Endothelial cell of umbilical vein (primary cell): ENCODE measurements at regions not wholly inside any gene's neighbourhood (a gene's known extent, or its start where the extent isn't known, plus 50 kb on each side); places are given as distances from the start of the nearest gene placed in this dataset.

Experiments
- BruUV-seq: library from RNA; stranded (reverse); fragments of 400-500 nt; replicated peaks from 2 replicates; lab custom pipeline; 2021; lab: Mats Ljungman, UMichigan
- CTCF ChIA-PET: fragments of 300-600, 350-600 bp; sonication (Branson Sonifier 250); formaldehyde crosslinking; loops from one replicate; lab custom pipeline; 2021; ENCODE audit warnings: antibody characterized with exemption, inconsistent platforms; lab: Charles Lee
- POLR2A ChIA-PET: fragments of 300-600, 350-600 bp; sonication (Branson Sonifier 250); formaldehyde crosslinking; loops from one replicate; lab custom pipeline; 2021; ENCODE audit warnings: antibody characterized with exemption, inconsistent platforms; lab: Charles Lee
- DNase-seq: peaks from one replicate; pipeline ENCODE4 v3.0.0-alpha.2; 2011; ENCODE audit warnings: low read depth, low spot score
- FAIRE-seq: peaks from 2 replicates; lab custom pipeline; 2011; peaks lifted over from hg19 to GRCh38; lab: Jason Lieb, UNC
- H2AFZ ChIP-seq: 2 replicates; pipeline ENCODE4 v1.6.0; 2012; ENCODE audit warnings: low read depth, low read length, control low read depth, inconsistent platforms
- H3K27ac ChIP-seq: 2 replicates; pipeline ENCODE4 v1.5.1; 2011; ENCODE audit warnings: low read depth, mild to moderate bottlenecking, control low read depth, low read length, moderate library complexity; ENCODE audit not compliant: insufficient read depth
- H3K27me3 ChIP-seq, 2 experiments: 2 replicates each; pipeline versions ENCODE4 v1.6.0 to v1.6.1; 2011; ENCODE audit warnings: low read length in 2 of 2, mixed read lengths in 1 of 2; ENCODE audit not compliant: control insufficient read depth in 2 of 2, insufficient read depth in 2 of 2
- H3K36me3 ChIP-seq, 2 experiments: 2 replicates in 1 of 2; 3 replicates in 1 of 2; pipeline ENCODE4 v1.5.1; 2011; ENCODE audit warnings: low read length in 2 of 2, mild to moderate bottlenecking in 1 of 2, moderate library complexity in 1 of 2; ENCODE audit not compliant: control insufficient read depth in 2 of 2, insufficient read depth in 2 of 2; ENCODE audit errors: extremely low read depth in 1 of 2
- H3K4me1 ChIP-seq: 3 replicates; pipeline ENCODE4 v1.5.1; 2011; ENCODE audit warnings: mild to moderate bottlenecking, low read length; ENCODE audit not compliant: control insufficient read depth, insufficient read depth; ENCODE audit errors: extremely low read depth
- H3K4me2 ChIP-seq: 2 replicates; pipeline ENCODE4 v1.6.1; 2011; ENCODE audit warnings: low read length, control low read depth, mixed read lengths; ENCODE audit not compliant: insufficient read depth
- H3K4me3 ChIP-seq, 3 experiments: fragments of 200-600 bp in 1 of 3; sonication (generic), shearing (Covaris generic) in 1 of 3; replicated peaks in 1 of 3; 2 replicates each; pipeline ENCODE4 v1.5.1; 2011 to 2016; ENCODE audit warnings: control low read depth in 3 of 3, low read length in 3 of 3, mild to moderate bottlenecking in 2 of 3, inconsistent platforms in 1 of 3, low read depth in 1 of 3, moderate library complexity in 1 of 3; ENCODE audit not compliant: insufficient read depth in 1 of 3
- H3K79me2 ChIP-seq: 2 replicates; pipeline ENCODE4 v1.6.0; 2012; ENCODE audit warnings: low read length, inconsistent platforms; ENCODE audit not compliant: control insufficient read depth, insufficient read depth
- H3K9ac ChIP-seq: replicated peaks from 2 replicates; pipeline ENCODE3; 2011; ENCODE audit warnings: low read length, control low read depth; ENCODE audit not compliant: insufficient read depth; ENCODE audit errors: extremely low read depth
- H3K9me1 ChIP-seq: replicated peaks from 3 replicates; pipeline ENCODE4 v1.6.0; 2011; ENCODE audit warnings: mild to moderate bottlenecking, low read length; ENCODE audit not compliant: control insufficient read depth, insufficient read depth; ENCODE audit errors: extremely low read depth
- H3K9me3 ChIP-seq: replicated peaks from 2 replicates; pipeline ENCODE4 v1.5.1; 2012; ENCODE audit warnings: low read length, inconsistent platforms; ENCODE audit not compliant: control insufficient read depth, insufficient read depth
- H4K20me1 ChIP-seq: replicated peaks from 2 replicates; pipeline ENCODE3; 2011; ENCODE audit warnings: mild to moderate bottlenecking, low read length; ENCODE audit not compliant: control insufficient read depth, insufficient read depth; ENCODE audit errors: extremely low read depth
- CTCF ChIP-seq, 2 donors: IDR thresholded peaks; 1 replicate in 1 of 2; 2 replicates in 1 of 2; pipeline ENCODE4 v1.5.1; 2011; ENCODE audit warnings: low read length in 2 of 2, mild to moderate bottlenecking in 2 of 2, moderate library complexity in 2 of 2, control low read depth in 1 of 2, inconsistent platforms in 1 of 2, low read depth in 1 of 2; ENCODE audit not compliant: insufficient read depth in 1 of 2; ENCODE audit errors: extremely low read depth in 1 of 2
- FOS ChIP-seq: IDR thresholded peaks from 2 replicates; pipeline ENCODE4 v1.6.1; 2011; ENCODE audit warnings: mild to moderate bottlenecking, low read length, moderate library complexity, borderline replicate concordance; ENCODE audit not compliant: insufficient read depth
- GATA2 ChIP-seq: IDR thresholded peaks from 2 replicates; pipeline ENCODE4 v1.7.0; 2011; ENCODE audit warnings: low read depth, mild to moderate bottlenecking, moderate library complexity, mixed read lengths, low read length; ENCODE audit not compliant: insufficient read length, insufficient read depth
- MAX ChIP-seq: IDR thresholded peaks from 2 replicates; pipeline ENCODE4 v1.6.1; 2011; ENCODE audit not compliant: insufficient read depth, insufficient read length
- MYC ChIP-seq: IDR thresholded peaks from one replicate; pipeline ENCODE4 v1.6.1; 2011; ENCODE audit warnings: mild to moderate bottlenecking, low read depth, low read length
- POLR2A ChIP-seq: IDR thresholded peaks from 2 replicates; pipeline ENCODE4 v1.6.1; 2012; ENCODE audit warnings: low read depth, mild to moderate bottlenecking, control low read depth, low read length
- POLR2AphosphoS5 ChIP-seq: IDR thresholded peaks from 2 replicates; pipeline ENCODE4 v1.6.1; 2012; ENCODE audit warnings: low read depth, mild to moderate bottlenecking, control low read depth, low read length, moderate library complexity; ENCODE audit not compliant: insufficient read depth
- dilution Hi-C: fragments of 300-500 bp; cut with MboI; formaldehyde crosslinking; loops from one replicate; pipeline ENCODE4 v1.15.0; 2019; ENCODE audit warnings: low sequenced_read_pairs; ENCODE audit not compliant: extremely low pct_ligation_motif_present
- intact Hi-C: fragments of 100-400 bp; cut with micrococcal nuclease; formaldehyde crosslinking; loops from one replicate; pipeline ENCODE4 v1.10.0; 2022

GRCh38 chr3:102753901-102754300, 319.1 kb downstream of the ZPLD1 start:
- intact Hi-C loops (no loop called here), dilution Hi-C loops (no loop called here)
- Histone ChIP-seq H3K9me3 (no peaks in the 10 kb centered on the region), H2AFZ (no peak overlapping the region), H3K36me3 (no peaks in the 10 kb centered on the region), H3K27ac (no peak overlapping the region), H3K4me2 (no peak overlapping the region), H3K27me3 (no peaks in the 10 kb centered on the region), H3K9ac (no peak overlapping the region), H3K4me1 (no peaks in the 10 kb centered on the region), H3K79me2 (no peaks in the 10 kb centered on the region), H4K20me1 (no peaks in the 10 kb centered on the region), H3K4me3 (no peak overlapping the region), H3K9me1 (no peaks in the 10 kb centered on the region)
- ChIA-PET CTCF (no interaction called here), POLR2A (no interaction called here)
- TF ChIP-seq CTCF (IDR thresholded peaks at IDR 0.05; ENCODE audit: extremely low read depth in 1 of 2, insufficient read depth in 1 of 2, low read depth in 1 of 2, low read length in 2 of 2), result no peak
- TF ChIP-seq FOS, result no peak
- no peak for TF ChIP-seq GATA2
- no peak for TF ChIP-seq MAX
- TF ChIP-seq POLR2AphosphoS5, result no peak
- no peak for TF ChIP-seq POLR2A
- no peak for TF ChIP-seq MYC
- FAIRE-seq (no peak), DNase-seq (no peak)
- BruUV-seq, result no TSS peak
